Muscle layer of colon (tissue), 2 donors: ENCODE measurements at regions not wholly inside any gene's neighbourhood (a gene's known extent, or its start where the extent isn't known, plus 50 kb on each side); places are given as distances from the start of the nearest gene placed in this dataset.
"Not testable (repeated sequence)": the region's sequence is repeated elsewhere in the genome, so short reads cannot be mapped to it uniquely, and the experiment has no call there.

ENCODE experiments used
- H3K27ac ChIP-seq: one replicate; pipeline ENCODE4 v1.7.0; 2013; ENCODE audit warnings: low read depth, mild to moderate bottlenecking, low read length, moderate library complexity
- H3K27me3 ChIP-seq, 2 donors: one replicate each; pipeline ENCODE4 v1.7.0; 2013; ENCODE audit warnings: low read length in 2 of 2, mild to moderate bottlenecking in 2 of 2; ENCODE audit not compliant: insufficient read depth in 2 of 2, control insufficient read depth in 1 of 2
- H3K36me3 ChIP-seq: one replicate; pipeline ENCODE4 v1.7.0; 2013; ENCODE audit warnings: mild to moderate bottlenecking, low read length; ENCODE audit not compliant: insufficient read depth
- H3K4me1 ChIP-seq: one replicate; pipeline ENCODE4 v1.7.0; 2013; ENCODE audit warnings: mild to moderate bottlenecking, low read length; ENCODE audit not compliant: insufficient read depth
- H3K4me3 ChIP-seq, 2 donors: one replicate each; pipeline ENCODE4 v1.7.0; 2013; ENCODE audit warnings: low read length in 2 of 2, low read depth in 1 of 2, mild to moderate bottlenecking in 1 of 2, moderate library complexity in 1 of 2
- H3K9ac ChIP-seq: one replicate; pipeline ENCODE4 v1.7.0; 2013; ENCODE audit warnings: low read length
- H3K9me3 ChIP-seq: one replicate; pipeline ENCODE4 v1.7.0; 2013; ENCODE audit warnings: mild to moderate bottlenecking, low read length
- donor health status: abdominal sarcoma.
- donor health status: Adenocarcinoma of cecum.

DNA sequence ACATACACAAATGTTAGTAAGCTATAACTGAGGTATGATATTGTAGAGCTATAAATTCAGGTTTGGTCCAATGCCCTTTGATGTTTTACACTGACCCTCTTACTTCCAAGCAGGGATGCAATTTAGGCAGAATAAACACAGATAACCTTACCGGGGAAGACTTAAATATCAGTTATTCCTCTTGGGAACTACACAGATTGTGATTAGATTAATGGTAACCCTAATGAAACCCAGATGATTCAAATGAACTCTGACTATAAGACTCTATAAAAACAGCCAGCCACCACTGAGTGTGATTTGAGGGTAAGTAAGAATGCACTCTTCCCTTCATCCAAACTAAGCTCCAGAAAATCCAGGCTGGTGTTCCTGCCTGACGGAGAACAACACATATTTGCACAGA is 891.1 kb downstream of the NXPH1 start:
- H3K4me1 ChIP-seq = no peaks in the 10 kb centered on the region
- H3K27me3 ChIP-seq = no peaks in the 10 kb centered on the region
- no peak overlapping the region for H3K27ac ChIP-seq
- no peaks in the 10 kb centered on the region for H3K9me3 ChIP-seq
- H3K9ac ChIP-seq = no peak overlapping the region
- no peak overlapping the region for H3K4me3 ChIP-seq
- no peaks in the 10 kb centered on the region for H3K36me3 ChIP-seq

DNA sequence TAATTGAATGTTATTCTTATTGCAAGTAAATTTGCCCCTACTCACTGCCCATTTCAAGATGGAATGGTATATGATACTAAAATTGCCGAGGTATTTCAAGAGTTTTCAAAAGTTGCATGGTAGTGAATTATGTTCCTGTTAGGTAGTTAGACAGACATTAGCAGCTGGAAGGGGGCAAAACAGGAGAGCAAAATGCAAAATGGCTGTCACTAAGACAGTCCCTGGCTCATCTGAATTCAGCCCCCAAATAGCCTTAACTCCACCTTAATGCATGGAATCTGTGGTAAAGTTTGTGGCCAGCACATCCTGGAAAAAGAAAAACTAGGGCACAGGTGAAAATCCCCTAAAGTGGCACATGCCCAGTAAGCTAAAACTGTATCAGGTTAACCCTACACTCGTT is 894.9 kb downstream of the NXPH1 start:
- Histone ChIP-seq H3K4me1 (no peaks in the 10 kb centered on the region), H3K9ac (no peak overlapping the region), H3K9me3 (no peaks in the 10 kb centered on the region), H3K27me3 (no peaks in the 10 kb centered on the region), H3K4me3 (no peak overlapping the region), H3K27ac (no peak overlapping the region), H3K36me3 (no peaks in the 10 kb centered on the region)

DNA sequence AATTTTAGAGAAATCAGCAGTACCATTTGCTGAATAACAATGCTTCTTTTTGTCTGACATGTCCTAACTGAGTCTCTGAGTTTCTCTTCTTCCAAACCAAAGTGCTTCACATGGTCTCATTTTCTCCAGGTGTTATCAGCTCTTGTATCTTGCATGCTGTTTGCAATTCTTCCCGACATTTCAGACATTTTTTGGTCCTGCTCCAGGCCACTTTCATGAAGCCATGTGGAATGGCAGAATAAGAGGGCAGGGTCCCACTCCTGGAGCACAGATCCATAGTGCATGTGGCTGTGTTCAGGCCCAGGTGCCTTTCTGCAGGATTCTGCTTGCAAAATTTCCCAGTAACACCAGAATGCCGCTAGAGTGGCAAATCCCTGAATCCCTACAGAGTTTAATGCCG is 916.2 kb downstream of the NXPH1 start:
- Histone ChIP-seq H3K4me3 (no peak overlapping the region), H3K9me3 (no peaks in the 10 kb centered on the region), H3K36me3 (no peaks in the 10 kb centered on the region), H3K27ac (no peak overlapping the region), H3K9ac (no peak overlapping the region), H3K27me3 (no peaks in the 10 kb centered on the region), H3K4me1 (no peaks in the 10 kb centered on the region)

DNA sequence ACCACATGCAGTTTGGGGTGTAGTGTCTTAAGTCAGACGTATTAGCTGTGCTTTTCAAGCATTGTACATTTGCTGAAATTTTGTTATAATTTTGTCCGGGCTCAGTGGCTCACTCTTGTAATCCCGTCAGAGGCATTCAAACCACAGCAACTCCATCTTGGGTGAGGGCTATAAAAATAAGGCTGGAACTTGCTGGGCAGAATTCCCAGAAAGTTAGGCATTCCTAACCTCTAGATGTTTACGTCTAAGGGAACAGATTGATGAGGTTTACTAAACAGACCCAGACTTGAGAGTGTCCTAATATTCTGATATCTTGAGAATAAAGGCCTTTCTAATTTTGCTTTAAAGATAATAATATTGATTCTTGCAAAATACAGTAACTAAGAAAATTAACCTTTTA is 957.8 kb downstream of the NXPH1 start:
- no peak overlapping the region for H3K27ac ChIP-seq
- no peaks in the 10 kb centered on the region for H3K36me3 ChIP-seq
- no peak overlapping the region for H3K9ac ChIP-seq
- no peaks in the 10 kb centered on the region for H3K9me3 ChIP-seq
- no peaks in the 10 kb centered on the region for H3K27me3 ChIP-seq
- no peaks in the 10 kb centered on the region for H3K4me1 ChIP-seq
- H3K4me3 ChIP-seq = no peak overlapping the region

DNA sequence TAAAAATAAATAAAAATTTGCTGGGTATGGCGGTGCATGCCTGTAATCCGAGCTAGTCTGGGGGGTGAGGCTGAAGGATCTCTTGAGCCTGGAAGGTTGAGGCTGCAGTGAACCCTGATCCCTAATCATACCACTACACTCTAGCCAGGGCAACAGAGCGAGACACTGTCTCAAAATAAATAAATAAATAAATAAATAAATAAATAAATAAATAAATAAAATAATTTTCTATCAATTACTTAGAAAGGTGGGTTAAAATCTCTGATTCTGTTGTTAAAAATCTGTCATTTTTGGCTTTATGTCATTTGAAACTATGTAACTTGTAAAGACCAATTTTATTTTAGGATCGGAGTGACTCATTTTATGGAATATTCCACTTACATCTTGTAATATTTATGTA is 958.6 kb downstream of the NXPH1 start:
- Histone ChIP-seq H3K27ac (no peak overlapping the region), H3K36me3 (no peaks in the 10 kb centered on the region)

DNA sequence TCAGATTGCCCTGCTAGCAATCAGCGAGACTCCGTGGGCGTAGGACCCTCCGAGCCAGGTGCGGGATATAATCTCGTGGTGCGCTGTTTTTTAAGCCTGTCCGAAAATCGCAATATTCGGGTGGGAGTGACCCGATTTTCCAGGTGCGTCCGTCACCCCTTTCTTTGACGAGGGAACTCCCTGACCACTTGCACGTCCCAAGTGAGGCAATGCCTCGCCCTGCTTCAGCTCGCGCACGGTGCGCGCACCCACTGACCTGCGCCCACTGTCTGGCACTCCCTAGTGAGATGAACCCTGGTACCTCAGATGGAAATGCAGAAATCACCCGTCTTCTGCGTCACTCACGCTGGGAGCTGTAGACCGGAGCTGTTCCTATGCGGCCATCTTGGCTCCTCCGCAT is 971.0 kb downstream of the NXPH1 start:
- not testable (repeated sequence) for H3K9ac ChIP-seq, H3K9me3 ChIP-seq, H3K4me3 ChIP-seq, H3K27me3 ChIP-seq, H3K4me1 ChIP-seq, H3K27ac ChIP-seq, H3K36me3 ChIP-seq

More for the DNA sequence above, 958.6 kb downstream of the NXPH1 start:
- Histone ChIP-seq H3K27me3 (no peaks in the 10 kb centered on the region), H3K9me3 (no peaks in the 10 kb centered on the region), H3K4me1 (no peaks in the 10 kb centered on the region), H3K4me3 (no peak overlapping the region), H3K9ac (no peak overlapping the region)

DNA sequence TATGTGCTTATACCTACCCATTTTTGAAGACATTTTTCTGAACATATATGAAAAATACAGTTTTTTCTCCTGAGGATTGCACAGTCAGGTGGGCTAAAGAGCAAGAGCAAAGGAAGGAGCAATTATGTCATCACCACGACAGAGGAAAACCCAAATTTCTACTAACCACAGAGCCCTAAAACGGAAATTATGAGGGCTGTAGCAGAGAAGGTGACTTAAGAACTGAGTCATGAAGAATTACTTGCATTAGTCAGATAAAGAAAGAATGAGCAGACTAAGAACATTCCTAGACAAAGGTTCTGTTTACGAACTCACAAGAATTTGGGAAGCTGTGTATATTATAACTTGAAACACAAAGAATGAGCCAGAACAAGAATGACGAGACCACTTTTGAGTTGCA is 974.4 kb downstream of the NXPH1 start:
- H3K4me3 ChIP-seq = no peak overlapping the region
- H3K27ac ChIP-seq = no peak overlapping the region
- no peaks in the 10 kb centered on the region for H3K9me3 ChIP-seq
- H3K36me3 ChIP-seq = no peaks in the 10 kb centered on the region
- H3K4me1 ChIP-seq = no peaks in the 10 kb centered on the region
- H3K9ac ChIP-seq = no peak overlapping the region
- no peaks in the 10 kb centered on the region for H3K27me3 ChIP-seq

DNA sequence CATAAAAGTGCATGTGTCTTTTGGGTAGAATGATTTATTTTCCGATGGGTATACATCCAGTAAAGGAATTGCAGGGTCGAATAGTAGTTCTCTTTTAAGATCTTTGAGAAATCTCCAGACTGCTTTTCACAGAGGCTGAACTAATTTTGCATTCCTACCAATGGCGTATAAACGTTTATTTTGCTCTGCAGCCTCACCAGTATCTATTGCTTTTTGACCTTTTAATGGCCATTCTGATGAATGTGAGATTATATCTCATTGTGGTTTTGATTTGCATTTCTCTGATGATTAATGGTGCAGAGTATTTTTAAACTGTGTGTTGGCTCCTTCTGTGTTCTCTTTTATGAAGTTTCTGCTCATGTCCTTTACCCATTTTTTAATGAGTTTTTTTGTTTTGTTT is 1020.1 kb downstream of the NXPH1 start:
- H3K9me3 ChIP-seq = no peaks in the 10 kb centered on the region

DNA sequence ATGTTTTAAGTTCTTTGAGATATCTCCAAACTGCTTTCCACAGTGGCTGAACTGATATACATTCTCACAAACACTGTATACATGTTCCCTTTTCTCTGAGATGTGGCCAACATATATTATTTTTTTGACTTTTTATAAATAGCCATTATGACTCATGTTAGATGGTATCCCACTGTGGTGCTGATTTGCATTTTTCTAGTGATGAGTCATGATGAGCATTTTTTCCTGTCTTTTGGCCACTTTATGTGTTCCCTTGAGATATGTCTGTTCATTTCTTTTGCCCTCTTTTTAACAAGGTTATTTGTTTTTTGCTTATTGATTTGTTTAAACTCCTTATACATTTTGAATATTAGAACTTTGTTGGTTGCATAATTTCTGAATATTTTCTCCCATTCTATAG is 1055.1 kb downstream of the NXPH1 start:
- no peaks in the 10 kb centered on the region for H3K9me3 ChIP-seq
- H3K27ac ChIP-seq = no peak overlapping the region
- no peaks in the 10 kb centered on the region for H3K36me3 ChIP-seq
- no peaks in the 10 kb centered on the region for H3K27me3 ChIP-seq
- no peaks in the 10 kb centered on the region for H3K4me1 ChIP-seq
- H3K9ac ChIP-seq = no peak overlapping the region
- no peak overlapping the region for H3K4me3 ChIP-seq

More for the DNA sequence above, 1020.1 kb downstream of the NXPH1 start:
- H3K4me3 ChIP-seq = no peak overlapping the region
- H3K4me1 ChIP-seq = no peaks in the 10 kb centered on the region
- H3K9ac ChIP-seq = no peak overlapping the region
- no peak overlapping the region for H3K27ac ChIP-seq
- H3K36me3 ChIP-seq = no peaks in the 10 kb centered on the region
- no peaks in the 10 kb centered on the region for H3K27me3 ChIP-seq

DNA sequence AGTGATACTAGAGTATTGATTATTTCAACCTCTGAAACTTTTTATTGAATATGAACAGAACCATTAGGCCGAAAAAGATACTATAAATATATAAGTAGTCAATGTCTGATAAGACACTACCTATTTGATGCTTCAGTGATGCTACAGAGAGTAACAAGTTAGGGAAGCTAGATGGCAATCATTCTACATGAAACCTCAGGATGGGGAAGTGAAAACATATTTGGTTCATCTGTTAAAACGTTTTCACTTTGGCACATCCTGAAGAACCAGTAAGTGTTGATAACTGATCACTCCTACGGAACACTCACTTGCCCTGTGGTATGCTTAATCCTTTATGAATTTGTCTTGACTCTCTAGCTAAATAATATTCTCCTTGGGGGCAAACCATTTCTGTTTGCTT is 1064.9 kb downstream of the NXPH1 start:
- H3K27ac ChIP-seq = no peak overlapping the region
- H3K27me3 ChIP-seq = no peaks in the 10 kb centered on the region
- no peak overlapping the region for H3K4me3 ChIP-seq
- no peaks in the 10 kb centered on the region for H3K9me3 ChIP-seq
- no peaks in the 10 kb centered on the region for H3K36me3 ChIP-seq
- H3K4me1 ChIP-seq = no peaks in the 10 kb centered on the region
- no peak overlapping the region for H3K9ac ChIP-seq

DNA sequence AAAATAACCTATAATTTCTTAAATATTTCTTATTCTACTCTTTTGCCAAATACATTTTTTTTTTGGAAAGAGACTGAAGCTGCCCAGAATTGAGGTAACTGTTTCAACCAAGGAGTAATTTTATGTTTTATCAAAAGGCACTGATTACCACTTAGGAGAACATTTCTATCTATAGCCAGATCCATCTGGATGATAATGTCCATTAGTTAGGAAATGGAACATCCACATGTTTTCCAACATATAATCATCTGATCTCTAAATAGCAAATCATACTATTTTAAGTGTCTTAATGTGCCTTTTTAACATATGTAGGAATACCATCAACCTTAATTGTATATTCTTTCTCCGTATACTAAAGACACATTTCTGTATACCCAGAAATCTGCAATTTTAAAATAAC is 1068.9 kb downstream of the NXPH1 start:
- Histone ChIP-seq H3K9ac (no peak overlapping the region), H3K27me3 (no peaks in the 10 kb centered on the region), H3K36me3 (no peaks in the 10 kb centered on the region), H3K9me3 (no peaks in the 10 kb centered on the region), H3K4me3 (no peak overlapping the region), H3K4me1 (no peaks in the 10 kb centered on the region), H3K27ac (no peak overlapping the region)

DNA sequence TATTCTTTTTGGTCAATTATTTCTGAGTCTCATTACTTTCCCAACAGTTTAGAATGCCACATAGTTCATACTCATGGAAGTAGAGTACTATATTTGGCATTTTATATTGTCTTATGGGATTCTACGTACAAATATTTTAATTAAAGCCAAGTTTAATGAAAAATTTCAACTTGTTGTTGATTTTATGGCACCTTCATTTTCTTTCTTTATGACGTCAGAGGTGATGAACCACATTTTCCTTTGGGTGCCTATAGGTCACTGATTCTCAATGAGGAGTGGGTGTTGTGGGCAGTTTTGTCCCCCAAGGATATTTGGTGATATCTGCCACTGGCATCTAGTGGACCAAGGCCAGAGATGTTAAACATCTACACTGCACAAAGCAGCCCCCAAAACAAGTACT is 1071.3 kb downstream of the NXPH1 start:
- H3K27ac ChIP-seq = no peak overlapping the region
- H3K9ac ChIP-seq = no peak overlapping the region

More for the DNA sequence above, 1071.3 kb downstream of the NXPH1 start:
- Histone ChIP-seq H3K4me3 (no peak overlapping the region), H3K4me1 (no peaks in the 10 kb centered on the region), H3K36me3 (no peaks in the 10 kb centered on the region), H3K9me3 (no peaks in the 10 kb centered on the region), H3K27me3 (no peaks in the 10 kb centered on the region)
